Gastroesophageal sphincter (tissue), 3 donors: ENCODE measurements at regions not wholly inside any gene's neighbourhood (a gene's known extent, or its start where the extent isn't known, plus 50 kb on each side); places are given as distances from the start of the nearest gene placed in this dataset.

Experiments used
- EP300 ChIP-seq: sonication (generic); formaldehyde crosslinking; IDR thresholded peaks from one replicate; pipeline ENCODE4 v1.6.1; 2017; ENCODE audit warnings: antibody characterized with exemption, mild to moderate bottlenecking
- POLR2A ChIP-seq, 2 donors: fragments of 450-650 bp; IDR thresholded peaks; one replicate each; pipeline ENCODE4 v1.6.1; 2017; ENCODE audit warnings: antibody characterized with exemption in 2 of 2, mild to moderate bottlenecking in 2 of 2, moderate library complexity in 1 of 2
- POLR2AphosphoS5 ChIP-seq: sonication (generic); formaldehyde crosslinking; IDR thresholded peaks from one replicate; pipeline ENCODE4 v1.6.1; 2017; ENCODE audit warnings: antibody characterized with exemption
- TF ChIP-seq, protein P1 (sequence below), 4 experiments: fragments of 200-600 bp in 2 of 4; fragments of 450-650 bp in 2 of 4; sonication (generic) in 1 of 4; IDR thresholded peaks; one replicate each; pipeline ENCODE4 v1.5.1; 2017 to 2019; ENCODE audit warnings: antibody characterized with exemption in 4 of 4, mild to moderate bottlenecking in 2 of 4, moderate library complexity in 2 of 4

DNA sequence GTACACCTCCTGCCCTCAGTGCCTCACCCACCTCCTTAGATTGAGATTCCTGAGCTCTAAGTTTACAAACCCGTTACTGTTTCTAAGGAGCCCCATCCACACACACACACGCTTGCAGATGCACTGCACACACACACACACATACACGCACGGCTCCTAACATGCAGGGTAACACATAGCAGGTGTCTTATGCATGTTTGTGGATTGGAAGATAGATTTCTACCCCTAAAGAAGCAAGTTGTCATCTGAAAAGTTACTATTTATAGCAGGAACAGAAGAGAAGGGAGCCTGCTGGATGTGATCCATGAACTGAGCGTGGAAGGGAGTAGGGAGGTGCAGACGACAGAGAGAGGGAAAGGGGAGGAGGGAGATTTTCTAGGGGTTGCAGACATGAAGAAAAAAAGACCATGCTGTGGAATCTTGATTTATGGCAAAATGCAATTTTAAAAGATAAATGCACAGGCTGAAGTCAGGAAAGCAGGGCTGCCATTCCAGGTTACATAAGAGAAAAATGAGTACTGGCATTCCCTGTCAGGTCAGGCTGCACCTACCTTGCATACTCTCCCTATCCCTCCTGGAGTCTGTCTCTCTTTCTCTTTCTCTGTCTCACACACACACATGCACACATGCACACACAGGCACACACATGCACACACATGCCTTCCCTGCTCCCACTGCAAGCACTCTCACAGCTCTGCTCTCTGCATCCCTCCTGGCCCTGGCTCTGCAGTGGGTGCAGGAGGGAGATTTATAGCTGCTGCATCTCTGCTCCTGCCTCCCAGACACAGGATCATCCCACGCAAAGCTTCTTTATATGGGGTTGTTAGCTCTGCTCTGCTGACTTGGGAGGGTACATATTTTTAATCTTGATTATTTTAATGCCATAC lies 192.6 kb upstream of the MYT1L start:
- TF ChIP-seq, protein P1, sequence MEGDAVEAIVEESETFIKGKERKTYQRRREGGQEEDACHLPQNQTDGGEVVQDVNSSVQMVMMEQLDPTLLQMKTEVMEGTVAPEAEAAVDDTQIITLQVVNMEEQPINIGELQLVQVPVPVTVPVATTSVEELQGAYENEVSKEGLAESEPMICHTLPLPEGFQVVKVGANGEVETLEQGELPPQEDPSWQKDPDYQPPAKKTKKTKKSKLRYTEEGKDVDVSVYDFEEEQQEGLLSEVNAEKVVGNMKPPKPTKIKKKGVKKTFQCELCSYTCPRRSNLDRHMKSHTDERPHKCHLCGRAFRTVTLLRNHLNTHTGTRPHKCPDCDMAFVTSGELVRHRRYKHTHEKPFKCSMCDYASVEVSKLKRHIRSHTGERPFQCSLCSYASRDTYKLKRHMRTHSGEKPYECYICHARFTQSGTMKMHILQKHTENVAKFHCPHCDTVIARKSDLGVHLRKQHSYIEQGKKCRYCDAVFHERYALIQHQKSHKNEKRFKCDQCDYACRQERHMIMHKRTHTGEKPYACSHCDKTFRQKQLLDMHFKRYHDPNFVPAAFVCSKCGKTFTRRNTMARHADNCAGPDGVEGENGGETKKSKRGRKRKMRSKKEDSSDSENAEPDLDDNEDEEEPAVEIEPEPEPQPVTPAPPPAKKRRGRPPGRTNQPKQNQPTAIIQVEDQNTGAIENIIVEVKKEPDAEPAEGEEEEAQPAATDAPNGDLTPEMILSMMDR (IDR thresholded peaks at IDR 0.05), result no peak
- TF ChIP-seq POLR2AphosphoS5, result no peak
- no peak for TF ChIP-seq POLR2A (IDR thresholded peaks at IDR 0.05)
- no peak for TF ChIP-seq EP300
